ENCODE measurements at regions not wholly inside any gene's neighbourhood (a gene's known extent, or its start where the extent isn't known, plus 50 kb on each side); places are given as distances from the start of the nearest gene placed in this dataset.
A peak's percentile ranks its signal among the peaks of the same experiment; 100 is the strongest.
"Not testable (repeated sequence)": the region's sequence is repeated elsewhere in the genome, so short reads cannot be mapped to it uniquely, and the experiment has no call there.

DNA sequence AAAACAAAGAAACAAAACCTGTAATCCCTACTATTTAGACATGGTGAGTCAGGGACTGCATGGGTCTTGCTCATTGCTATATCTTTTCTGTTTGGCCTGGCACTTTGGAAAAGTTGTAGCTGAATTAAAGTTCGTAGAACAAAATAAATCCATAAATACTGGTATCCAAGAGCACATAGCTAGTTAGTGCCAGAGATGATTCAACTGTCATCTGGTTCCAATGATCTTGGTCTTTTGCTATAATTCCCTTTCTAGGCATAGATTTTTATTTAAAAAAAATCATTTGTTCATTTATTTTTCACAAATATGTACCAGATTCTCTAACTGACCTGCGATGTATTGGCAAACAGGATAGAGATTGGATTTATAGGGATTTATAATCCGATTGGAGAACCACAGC, 1436.1 kb upstream of the GOT2 start:
- DNase-seq (ENCODE audit: low spot score), result no peak
- in situ Hi-C loops (cut with HindIII; ENCODE audit: low sequenced_read_pairs), result no loop called here

DNA sequence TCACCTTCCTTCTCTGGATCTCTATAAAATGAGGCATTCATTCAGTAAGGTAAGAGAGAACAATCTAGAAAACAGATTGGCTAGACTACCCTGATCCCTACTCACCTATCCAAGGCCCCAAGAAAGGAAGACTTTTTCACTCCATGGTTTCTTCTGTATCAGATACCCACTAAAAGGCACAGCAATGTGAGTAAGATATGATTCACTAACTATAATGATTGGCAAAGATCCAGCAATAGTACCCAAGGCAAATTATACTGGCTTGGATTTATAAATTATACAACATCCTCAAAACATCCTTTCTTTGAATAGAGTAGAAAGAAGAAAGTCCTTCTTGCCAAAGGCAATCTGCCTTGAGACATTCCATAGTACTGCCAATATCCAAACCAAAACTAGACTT, 1432.0 kb upstream of the GOT2 start:
- in situ Hi-C loops (cut with HindIII; ENCODE audit: low sequenced_read_pairs), result no loop called here
- no peak for DNase-seq (ENCODE audit: low spot score)

DNA sequence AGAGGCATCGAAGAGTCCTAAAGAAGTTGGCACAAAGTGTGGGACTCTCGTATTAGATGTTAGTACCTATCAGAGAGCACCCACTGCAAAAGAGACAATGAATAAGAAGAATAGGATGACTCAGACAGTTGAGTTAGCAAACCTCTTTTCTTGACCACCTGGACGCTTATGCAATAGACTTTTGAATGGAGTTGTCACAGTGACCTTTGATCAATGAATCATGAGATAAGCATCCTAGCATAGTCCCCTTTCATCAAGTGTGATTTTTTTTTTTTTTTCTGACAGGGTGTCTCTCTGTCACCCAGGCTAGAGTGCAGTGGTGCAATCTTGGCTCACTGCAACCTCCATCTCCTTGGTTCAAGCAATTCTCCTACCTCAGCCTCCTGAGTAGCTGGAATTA, 1417.9 kb upstream of the GOT2 start:
- in situ Hi-C loops (cut with HindIII; ENCODE audit: low sequenced_read_pairs), result no loop called here
- DNase-seq (ENCODE audit: low spot score), result no peak

DNA sequence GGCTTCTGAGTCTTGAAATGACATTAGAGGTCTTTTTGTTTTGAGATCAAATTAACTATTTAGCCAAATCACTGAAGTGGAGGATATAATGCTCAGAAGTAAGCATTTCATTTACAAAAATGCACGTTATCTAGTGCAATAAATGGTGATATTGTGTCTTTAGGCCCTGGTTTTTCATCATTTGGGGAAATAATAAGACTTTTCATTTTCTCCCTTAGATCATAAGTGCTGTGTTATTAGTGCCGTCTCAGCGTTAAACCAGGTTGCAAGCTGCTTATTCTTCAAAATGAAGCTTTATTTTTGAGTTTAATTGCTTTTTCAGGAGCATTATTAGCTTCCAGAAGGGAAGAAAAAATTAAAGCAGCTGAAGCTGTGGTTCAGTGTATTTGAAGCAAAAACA, 1416.8 kb upstream of the GOT2 start:
- in situ Hi-C loops (cut with HindIII; ENCODE audit: low sequenced_read_pairs), result no loop called here
- DNase-seq (ENCODE audit: low spot score), result no peak

DNA sequence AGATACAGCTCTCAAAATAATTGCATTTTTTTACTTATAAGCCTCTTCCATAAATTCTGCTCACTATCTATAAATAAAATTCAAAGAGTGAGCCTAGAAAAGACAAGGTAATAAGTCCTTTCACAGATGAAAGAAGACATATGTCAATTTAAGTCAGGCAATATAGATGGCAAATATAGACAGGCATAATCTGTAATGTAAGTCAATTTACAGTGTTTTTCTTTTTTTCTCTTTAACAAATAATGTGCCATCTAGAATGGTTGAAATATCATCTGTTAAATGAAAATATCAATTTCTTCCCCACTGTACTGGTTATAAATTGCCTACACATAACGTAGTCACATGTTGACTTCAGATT, 1409.2 kb upstream of the GOT2 start:
- in situ Hi-C loops (cut with HindIII; ENCODE audit: low sequenced_read_pairs), result no loop called here
- DNase-seq (ENCODE audit: low spot score), result no peak

DNA sequence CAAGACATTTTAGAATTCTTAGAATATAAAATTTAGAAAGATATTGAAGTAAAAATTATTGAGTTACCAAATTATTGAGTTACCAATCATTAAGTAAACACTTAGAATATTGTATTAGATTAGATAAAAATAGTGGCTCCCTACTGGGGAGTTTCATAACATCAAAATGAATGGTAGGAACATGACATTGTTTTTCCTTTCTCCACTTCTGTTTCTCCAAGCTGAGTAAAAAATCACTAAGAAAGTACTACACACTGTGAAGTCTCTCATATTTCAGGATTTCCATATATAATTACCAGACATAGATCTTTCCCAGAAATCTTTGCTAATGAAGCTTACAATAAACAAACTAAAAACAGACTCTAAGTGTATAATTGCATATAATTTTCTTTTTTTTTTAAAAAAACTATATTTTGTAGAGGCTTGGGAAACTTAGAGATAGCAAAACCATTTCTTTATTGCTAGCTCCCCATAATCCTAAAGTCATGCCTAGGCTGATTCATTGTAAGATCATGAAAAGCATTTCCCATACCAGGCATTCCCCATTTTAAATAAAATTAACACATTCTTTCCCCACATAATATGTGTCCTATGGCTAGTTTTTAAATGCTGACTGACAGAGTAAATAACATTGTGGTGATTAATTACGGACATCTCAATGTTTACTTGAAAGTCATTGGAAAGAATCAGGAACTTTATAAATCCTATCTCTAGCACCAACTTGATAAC, 1408.7 kb upstream of the GOT2 start:
- in situ Hi-C loops (cut with HindIII; ENCODE audit: low sequenced_read_pairs), result no loop called here

DNA sequence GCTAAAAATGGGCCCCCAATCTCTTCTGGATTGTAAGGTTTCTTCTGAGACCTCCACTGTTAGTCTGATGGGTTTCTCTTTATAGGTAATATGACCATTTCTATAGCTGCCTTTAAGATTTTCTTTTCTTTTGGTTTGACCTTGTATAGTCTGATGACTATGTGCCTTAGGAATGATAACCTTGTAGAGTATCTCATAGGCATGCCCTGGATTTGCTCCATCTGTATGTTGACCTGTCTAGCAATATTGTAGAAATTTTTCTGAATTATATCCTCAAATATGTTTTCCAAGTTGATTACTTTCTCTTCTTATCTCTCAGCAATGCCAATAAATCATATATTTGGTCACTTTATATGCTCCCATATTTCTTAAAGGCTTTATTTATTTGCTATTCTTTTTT, 1403.8 kb upstream of the GOT2 start:
- no peak for DNase-seq (ENCODE audit: low spot score)
- in situ Hi-C loops (cut with HindIII; ENCODE audit: low sequenced_read_pairs), result no loop called here

More for the DNA sequence above, 1408.7 kb upstream of the GOT2 start:
- no peak for DNase-seq (ENCODE audit: low spot score)

DNA sequence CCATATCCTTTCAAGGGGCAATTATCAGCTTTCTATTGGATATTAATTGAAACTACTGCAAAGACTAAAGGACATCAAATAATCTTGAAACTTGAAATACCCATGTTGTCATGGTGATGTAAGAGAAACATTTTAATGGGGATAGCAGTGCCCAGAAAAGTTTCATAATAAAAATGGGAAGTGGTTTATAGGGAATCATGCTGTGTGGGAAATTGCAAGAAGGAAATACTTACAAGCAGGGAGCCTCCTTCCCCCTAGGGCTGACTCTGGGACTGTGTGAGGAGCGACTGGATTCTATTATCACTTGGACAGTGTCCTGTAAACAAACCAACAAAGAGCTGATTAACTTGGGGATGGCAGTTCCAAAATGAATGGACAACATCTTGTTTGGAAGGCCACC, 1393.1 kb upstream of the GOT2 start:
- in situ Hi-C loops (cut with HindIII; ENCODE audit: low sequenced_read_pairs), result no loop called here
- DNase-seq (ENCODE audit: low spot score), result no peak

DNA sequence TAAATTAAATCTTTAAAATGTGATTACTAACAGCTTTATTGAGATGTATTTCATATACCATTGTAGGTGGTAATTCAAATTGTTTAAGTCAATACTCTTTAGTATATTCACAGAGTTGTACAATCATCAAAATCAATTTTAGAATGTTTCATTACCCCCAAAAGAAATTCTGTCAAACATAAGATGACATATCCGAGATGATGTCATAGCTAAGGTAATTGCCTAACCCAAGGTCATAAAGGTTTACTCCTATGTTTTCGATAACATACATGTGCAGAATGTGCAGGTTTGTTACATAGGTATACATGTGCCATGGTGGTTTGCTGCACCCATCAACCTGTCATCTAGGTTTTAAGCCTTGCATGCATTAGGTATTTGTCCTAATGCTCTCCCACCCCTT, 1392.0 kb upstream of the GOT2 start:
- DNase-seq (ENCODE audit: low spot score); in situ Hi-C loops (cut with HindIII; ENCODE audit: low sequenced_read_pairs): not testable (repeated sequence)

DNA sequence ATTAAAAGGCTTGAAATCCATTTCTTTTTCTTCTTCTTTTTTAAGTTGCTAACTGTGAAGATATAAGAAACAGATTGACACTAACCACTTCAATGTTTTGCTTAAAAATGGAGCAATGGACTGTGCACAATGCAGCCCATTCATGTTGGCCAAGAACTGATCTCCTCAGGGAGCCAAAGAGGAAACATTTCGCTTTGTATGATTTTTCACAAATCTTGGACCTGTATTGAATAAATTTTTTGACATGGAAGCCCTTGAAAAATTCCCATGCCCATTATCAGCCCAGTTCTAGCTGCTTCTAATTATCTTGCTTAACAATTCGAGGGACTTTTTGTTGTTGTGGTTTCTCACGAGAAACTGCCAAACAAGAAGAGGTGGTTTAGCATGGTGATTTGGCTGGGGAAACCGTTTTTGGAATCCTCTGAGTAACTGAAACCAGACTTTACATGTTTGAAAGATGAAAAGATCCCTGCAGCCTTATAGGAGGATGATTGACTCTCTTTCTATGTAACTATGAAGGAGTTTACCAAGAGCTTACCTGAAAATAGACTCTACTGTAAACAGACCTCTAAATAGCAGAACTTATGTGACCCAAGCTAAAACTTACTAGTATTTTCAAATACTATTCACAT, 1389.4 kb upstream of the GOT2 start:
- DNase-seq (ENCODE audit: low spot score), result peak; percentile 2
- in situ Hi-C loops (cut with HindIII; ENCODE audit: low sequenced_read_pairs), result no loop called here

DNA sequence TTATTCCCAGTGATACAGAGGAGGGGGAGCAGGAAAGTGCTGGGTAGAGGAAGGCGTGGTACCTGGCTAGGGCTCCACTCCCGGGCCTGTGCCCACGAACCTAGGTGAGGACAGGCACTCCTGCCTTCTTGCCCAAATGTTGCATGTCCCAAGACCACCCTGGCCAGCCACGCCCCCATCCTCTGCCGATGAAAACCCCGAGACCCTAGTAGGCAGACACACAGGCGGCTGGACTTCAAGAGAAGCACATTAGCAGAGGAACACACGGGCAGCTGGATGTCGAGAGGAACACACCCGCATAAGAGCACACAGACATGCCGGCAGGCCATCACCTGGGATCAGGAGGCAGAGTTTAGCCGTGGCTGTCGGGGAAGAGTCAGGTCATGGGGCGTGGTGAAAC, 1386.5 kb upstream of the GOT2 start:
- DNase-seq (ENCODE audit: low spot score), result no peak
- in situ Hi-C loops (cut with HindIII; ENCODE audit: low sequenced_read_pairs), result no loop called here

DNA sequence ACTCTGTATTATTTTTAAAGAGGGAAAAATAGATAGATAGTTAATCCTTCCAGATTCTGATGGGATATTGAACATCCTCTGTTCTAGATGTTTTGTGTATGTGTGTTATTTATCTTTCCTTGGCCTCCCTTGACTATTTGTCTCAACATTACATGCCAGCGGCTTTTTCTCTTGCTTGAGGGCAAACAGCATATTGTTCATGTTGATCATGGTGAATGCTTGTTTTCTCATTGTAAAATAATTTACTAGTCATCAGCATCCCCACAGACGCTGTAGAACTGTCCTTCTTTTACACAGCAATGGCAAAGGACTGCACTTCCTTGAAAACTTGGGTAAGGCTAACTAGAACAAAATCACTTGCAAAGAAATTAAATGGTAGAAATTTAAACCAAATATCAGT, 1376.4 kb upstream of the GOT2 start:
- in situ Hi-C loops (cut with HindIII; ENCODE audit: low sequenced_read_pairs), result no loop called here
- no peak for DNase-seq (ENCODE audit: low spot score)

DNA sequence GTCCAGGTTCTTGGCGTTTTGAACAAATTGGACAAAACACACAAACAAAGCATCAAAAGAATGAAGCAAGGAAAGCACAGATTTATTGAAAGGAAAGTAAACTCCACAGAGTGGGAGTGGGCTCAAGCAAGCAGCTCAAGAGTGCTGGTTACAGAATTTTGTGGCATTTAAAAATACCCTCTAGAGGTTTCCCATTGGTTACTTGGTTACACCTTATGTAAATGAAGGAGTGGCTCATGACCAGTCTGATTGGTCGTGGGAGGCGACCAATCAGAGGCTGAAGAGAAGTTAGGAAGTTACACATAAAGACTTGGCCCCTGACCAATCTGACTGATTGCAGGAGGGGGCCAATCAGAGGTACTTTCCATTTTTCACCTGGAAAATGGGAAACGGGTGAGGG, 1373.8 kb upstream of the GOT2 start:
- DNase-seq (ENCODE audit: low spot score), result no peak
- in situ Hi-C loops (cut with HindIII; ENCODE audit: low sequenced_read_pairs), result no loop called here

DNA sequence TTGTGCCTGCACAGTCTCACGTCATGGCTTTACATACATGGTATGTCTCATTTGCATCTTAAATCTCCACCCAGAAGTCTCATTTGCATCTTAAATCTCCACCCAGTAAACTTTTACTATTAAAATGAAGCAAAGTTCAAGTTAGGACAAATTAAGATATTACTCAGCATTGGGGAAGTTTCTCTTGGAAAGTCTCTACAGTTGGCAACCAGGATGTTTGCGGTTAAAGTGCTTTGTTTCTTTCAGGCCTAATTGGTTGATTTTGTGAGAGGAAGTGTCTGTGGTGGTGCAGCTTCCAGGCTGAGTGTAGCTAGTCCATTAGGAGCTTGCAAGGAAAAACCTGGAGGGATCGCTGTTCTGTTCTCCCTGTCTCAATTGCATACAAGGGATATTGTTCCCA, 1373.3 kb upstream of the GOT2 start:
- in situ Hi-C loops (cut with HindIII; ENCODE audit: low sequenced_read_pairs), result no loop called here
- DNase-seq (ENCODE audit: low spot score), result no peak

DNA sequence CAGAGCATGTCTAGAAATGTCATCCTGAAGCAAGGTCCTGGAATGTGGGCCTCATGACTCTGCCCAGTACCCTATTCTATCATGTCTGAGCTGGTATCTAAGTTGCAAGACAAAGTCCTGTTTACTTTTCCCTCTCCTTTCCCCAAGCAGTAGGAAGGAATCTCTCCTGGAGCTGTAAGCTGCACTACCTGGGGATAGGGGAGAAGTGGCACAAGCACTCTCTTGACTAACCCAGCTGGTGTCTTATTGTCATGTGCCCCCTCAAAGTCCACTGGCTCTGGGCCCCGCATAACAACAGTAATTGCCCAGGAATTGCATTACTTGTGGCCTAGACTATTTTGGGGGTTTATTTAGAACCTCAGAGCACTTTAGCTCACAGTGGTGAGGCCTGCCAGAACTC, 1366.3 kb upstream of the GOT2 start:
- in situ Hi-C loops (cut with HindIII; ENCODE audit: low sequenced_read_pairs), result no loop called here
- no peak for DNase-seq (ENCODE audit: low spot score)

DNA sequence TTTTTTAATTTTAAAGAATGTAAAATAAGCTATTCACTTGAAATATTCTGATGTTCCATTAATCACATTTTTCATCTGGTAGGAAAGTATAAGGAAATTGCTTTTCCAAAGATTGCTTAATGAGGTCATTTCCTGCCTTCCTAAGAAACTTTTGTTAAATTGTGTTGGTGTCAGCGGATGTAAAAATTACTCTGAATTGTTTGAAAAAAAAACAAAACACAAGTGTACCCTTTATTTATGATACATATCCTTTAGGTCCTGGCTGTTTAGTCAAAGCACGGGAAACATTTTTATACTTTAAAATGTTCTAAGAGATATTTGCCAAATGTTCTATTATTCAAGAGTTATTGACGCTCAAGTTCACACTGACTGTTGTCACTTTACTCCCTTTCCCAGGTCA, 1357.4 kb upstream of the GOT2 start:
- in situ Hi-C loops (cut with HindIII; ENCODE audit: low sequenced_read_pairs), result no loop called here

DNA sequence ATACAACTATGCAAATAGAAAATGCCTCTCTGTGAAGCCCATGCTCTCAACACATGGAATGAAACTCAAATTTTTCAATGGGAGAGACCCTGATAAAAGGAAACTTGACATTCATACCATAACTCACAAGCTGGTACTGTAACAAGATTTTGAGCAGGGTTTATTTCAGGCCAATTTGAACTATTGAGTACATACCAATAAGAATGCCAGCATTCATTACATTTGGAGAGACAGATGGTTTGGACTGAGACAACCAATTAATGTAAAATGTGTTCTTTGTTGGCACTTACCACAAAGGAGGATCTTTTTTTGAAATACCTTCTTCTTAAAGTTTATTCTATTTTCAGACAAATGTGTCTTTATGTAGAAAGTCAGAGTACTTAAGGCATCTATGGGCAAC, 1357.0 kb upstream of the GOT2 start:
- in situ Hi-C loops (cut with HindIII; ENCODE audit: low sequenced_read_pairs), result no loop called here
- DNase-seq (ENCODE audit: low spot score), result no peak

More for the DNA sequence above, 1357.4 kb upstream of the GOT2 start:
- DNase-seq (ENCODE audit: low spot score), result no peak

DNA sequence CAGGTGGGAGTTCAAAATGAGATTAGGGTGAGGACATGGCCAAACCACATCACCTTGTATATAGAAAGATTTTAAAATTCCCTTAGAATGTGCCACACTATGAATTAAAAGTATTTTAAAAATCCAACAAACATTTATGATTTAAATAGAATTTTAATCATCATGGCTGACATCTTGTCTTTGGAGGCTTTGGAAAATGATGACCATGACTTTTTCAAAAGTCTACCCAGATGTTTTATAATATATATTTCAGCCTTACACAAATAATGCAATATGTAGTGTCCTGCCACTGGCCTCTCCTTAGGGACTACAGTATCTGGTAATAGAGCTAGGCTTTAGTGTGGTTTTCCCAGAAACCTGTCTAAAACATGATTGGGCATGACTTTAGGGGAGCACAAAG, 1353.4 kb upstream of the GOT2 start:
- in situ Hi-C loops (cut with HindIII; ENCODE audit: low sequenced_read_pairs), result no loop called here
- no peak for DNase-seq (ENCODE audit: low spot score)

DNA sequence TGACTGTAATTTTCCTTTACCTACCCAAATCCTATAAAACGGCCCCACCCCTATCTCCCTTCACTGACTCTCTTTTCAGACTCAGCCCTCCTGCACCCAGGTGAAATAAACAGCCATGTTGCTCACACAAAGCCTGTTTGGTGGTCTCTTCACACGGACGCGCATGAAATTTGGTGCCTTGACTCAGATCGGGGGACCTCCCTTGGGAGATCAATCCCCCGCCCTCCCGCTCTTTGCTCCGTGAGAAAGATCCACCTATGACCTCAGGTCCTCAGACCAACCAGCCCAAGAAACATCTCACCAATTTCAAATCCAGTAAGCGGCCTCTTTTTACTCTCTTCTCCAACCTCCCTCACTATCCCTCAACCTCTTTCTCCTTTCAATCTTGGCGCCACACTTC, 1344.7 kb upstream of the GOT2 start:
- in situ Hi-C loops (cut with HindIII; ENCODE audit: low sequenced_read_pairs); DNase-seq (ENCODE audit: low spot score): not testable (repeated sequence)

DNA sequence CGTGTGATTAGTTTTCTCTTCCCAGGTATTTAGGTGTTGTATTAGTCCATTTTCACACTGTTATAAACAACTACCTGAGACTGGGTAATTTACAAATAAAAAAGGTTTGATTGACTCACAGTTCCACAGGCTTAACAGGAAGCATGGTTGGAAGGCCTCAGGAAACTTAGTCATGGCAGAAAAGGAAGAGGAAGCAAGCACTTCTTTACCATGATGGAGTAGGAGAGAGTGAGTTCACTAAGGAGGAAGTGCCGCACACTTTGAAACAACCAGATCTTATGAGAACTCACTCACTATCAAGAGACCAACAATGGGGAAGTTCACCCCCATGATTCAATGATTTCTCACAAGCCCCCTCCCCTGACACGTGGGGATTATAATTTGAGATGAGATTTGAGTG, 1343.7 kb upstream of the GOT2 start:
- in situ Hi-C loops (cut with HindIII; ENCODE audit: low sequenced_read_pairs), result no loop called here
- no peak for DNase-seq (ENCODE audit: low spot score)

DNA sequence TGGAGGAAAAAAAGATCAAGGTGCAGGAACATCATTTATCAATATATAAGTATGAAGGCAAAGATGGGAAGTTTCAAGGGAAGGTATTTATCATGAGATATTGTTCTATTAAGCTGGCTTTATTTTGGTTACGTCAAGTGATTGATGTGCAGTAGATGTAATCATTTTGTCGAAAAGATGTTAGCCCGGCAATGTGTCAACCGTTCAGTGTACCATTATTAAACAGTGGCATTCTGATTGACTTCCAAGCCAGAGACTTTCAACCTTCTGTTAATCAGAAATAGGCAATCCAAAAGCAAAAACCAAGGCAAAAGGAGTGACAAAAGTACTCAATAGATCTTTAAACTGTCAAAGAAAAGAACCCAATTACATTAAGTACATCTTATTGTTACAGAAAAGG, 1340.3 kb upstream of the GOT2 start:
- DNase-seq (ENCODE audit: low spot score), result no peak
- in situ Hi-C loops (cut with HindIII; ENCODE audit: low sequenced_read_pairs), result no loop called here
